Peyer's patch (tissue), 4 donors: ENCODE measurements at regions not wholly inside any gene's neighbourhood (a gene's known extent, or its start where the extent isn't known, plus 50 kb on each side); places are given as distances from the start of the nearest gene placed in this dataset.

ENCODE experiments used
- DNase-seq, 3 donors: peaks; one replicate each; pipeline ENCODE4 v3.0.0-alpha.2; 2017 to 2019
- H3K27ac ChIP-seq, 4 donors: fragments of 200-600 bp; sonication (generic); one replicate each; pipeline ENCODE4 v1.5.1; 2016 to 2019
- H3K27me3 ChIP-seq, 2 donors: fragments of 200-600 bp; sonication (generic); one replicate each; pipeline ENCODE4 v1.5.1; 2019
- H3K36me3 ChIP-seq, 3 donors: fragments of 200-600 bp; sonication (generic); one replicate each; pipeline ENCODE4 v1.5.1; 2016 to 2019
- H3K4me1 ChIP-seq, 4 donors: fragments of 200-600 bp; sonication (generic); one replicate each; pipeline ENCODE4 v1.5.1; 2016 to 2019
- H3K4me3 ChIP-seq, 4 donors: fragments of 200-600 bp; sonication (generic); 1 replicate in 3 of 4; 2 replicates in 1 of 4; pipeline ENCODE4 v1.5.1; 2016 to 2019; ENCODE audit warnings: mild to moderate bottlenecking in 1 of 4
- H3K9me3 ChIP-seq, 4 donors: fragments of 200-600 bp; sonication (generic); one replicate each; pipeline ENCODE4 v1.5.1; 2016 to 2019; ENCODE audit warnings: mild to moderate bottlenecking in 1 of 4
- POLR2A ChIP-seq, 2 donors: fragments of 450-650 bp; IDR thresholded peaks; one replicate each; pipeline ENCODE4 v1.5.1; 2017; ENCODE audit warnings: antibody characterized with exemption in 2 of 2, mild to moderate bottlenecking in 2 of 2, moderate library complexity in 2 of 2
- TF ChIP-seq, protein P1 (sequence below), 6 experiments: fragments of 450-650 bp in 4 of 6; fragments of 200-600 bp in 2 of 6; sonication (generic) in 1 of 6; IDR thresholded peaks; one replicate each; pipeline ENCODE4 v1.5.1; 2017 to 2019; ENCODE audit warnings: antibody characterized with exemption in 6 of 6, mild to moderate bottlenecking in 3 of 6, moderate library complexity in 1 of 6

DNA sequence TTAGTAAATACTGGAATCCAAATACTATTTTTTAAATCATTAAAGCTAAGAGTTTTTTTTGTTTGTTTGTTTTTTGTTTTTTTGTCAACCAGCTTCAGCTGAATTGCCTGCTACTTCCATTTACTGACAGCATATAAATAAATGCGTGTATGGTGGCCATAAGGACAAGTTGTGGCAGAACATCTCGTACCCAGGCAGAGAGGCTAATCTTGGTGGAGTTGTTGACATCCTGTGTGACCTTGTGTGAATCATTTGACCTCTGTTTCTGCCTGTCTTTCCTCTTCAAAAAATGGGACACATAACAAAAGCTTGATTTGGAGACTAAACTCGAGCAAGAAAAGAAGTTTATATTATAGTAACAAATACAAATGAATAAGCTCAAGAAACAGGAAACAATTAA, 734.2 kb downstream of the MCTP2 start:
- no peak for DNase-seq
- Histone ChIP-seq H3K4me3 (no peak overlapping the region), H3K9me3 (no peaks in the 10 kb centered on the region), H3K4me1 (no peaks in the 10 kb centered on the region), H3K36me3 (no peaks in the 10 kb centered on the region), H3K27ac (peak overlapping the region in 1 of 4 donors; percentile 24), H3K27me3 (no peaks in the 10 kb centered on the region)
- TF ChIP-seq, protein P1, sequence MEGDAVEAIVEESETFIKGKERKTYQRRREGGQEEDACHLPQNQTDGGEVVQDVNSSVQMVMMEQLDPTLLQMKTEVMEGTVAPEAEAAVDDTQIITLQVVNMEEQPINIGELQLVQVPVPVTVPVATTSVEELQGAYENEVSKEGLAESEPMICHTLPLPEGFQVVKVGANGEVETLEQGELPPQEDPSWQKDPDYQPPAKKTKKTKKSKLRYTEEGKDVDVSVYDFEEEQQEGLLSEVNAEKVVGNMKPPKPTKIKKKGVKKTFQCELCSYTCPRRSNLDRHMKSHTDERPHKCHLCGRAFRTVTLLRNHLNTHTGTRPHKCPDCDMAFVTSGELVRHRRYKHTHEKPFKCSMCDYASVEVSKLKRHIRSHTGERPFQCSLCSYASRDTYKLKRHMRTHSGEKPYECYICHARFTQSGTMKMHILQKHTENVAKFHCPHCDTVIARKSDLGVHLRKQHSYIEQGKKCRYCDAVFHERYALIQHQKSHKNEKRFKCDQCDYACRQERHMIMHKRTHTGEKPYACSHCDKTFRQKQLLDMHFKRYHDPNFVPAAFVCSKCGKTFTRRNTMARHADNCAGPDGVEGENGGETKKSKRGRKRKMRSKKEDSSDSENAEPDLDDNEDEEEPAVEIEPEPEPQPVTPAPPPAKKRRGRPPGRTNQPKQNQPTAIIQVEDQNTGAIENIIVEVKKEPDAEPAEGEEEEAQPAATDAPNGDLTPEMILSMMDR (IDR thresholded peaks at IDR 0.05), result no peak
- no peak for TF ChIP-seq POLR2A (IDR thresholded peaks at IDR 0.05)

DNA sequence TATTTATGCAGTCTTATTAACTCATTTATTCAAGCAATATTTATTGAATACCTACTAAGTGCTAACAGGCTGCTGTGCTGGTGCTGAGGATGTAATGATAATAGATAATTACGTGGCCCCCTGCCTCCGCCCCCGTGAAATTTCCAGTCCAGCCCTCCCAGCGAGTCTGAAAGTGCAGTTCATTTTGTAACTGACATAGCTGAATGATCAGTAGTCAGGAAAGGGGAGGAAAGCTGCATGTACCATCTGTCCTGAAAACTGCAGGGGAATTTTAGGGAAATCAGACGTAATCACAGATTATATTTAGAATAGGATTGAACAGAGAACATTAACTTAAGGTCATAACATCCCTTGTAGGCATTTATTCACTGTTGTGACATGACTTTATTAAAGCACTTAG, 736.8 kb downstream of the MCTP2 start:
- H3K27ac ChIP-seq, result no peak overlapping the region
- no peaks in the 10 kb centered on the region for H3K9me3 ChIP-seq
- no peak for DNase-seq
- no peaks in the 10 kb centered on the region for H3K36me3 ChIP-seq
- H3K27me3 ChIP-seq, result no peaks in the 10 kb centered on the region
- TF ChIP-seq, protein P1 (IDR thresholded peaks at IDR 0.05), result no peak
- TF ChIP-seq POLR2A (IDR thresholded peaks at IDR 0.05), result no peak
- no peaks in the 10 kb centered on the region for H3K4me1 ChIP-seq
- H3K4me3 ChIP-seq, result no peak overlapping the region

DNA sequence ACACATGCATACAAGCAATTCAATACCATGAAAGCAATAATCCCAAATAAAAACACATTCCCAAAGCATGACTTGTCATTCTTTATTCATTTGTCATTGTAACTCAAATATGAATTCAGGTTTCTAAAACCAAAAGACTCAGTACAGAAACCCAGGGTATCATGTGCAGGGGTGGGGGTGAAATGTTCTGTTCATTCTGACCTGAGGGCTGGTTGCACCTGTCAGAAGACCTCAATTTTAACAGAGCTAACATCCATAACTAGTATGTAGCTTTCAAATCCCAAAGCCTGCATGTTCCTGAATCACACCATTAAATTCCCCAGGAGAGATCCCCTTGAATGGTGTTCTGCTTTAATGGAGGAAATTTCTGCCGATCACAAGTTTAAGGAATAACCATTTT, 738.7 kb downstream of the MCTP2 start:
- H3K4me3 ChIP-seq, result no peak overlapping the region
- no peak for TF ChIP-seq POLR2A (IDR thresholded peaks at IDR 0.05)
- TF ChIP-seq, protein P1 (IDR thresholded peaks at IDR 0.05), result no peak
- H3K27me3 ChIP-seq, result no peaks in the 10 kb centered on the region
- H3K36me3 ChIP-seq, result no peaks in the 10 kb centered on the region
- H3K4me1 ChIP-seq, result no peaks in the 10 kb centered on the region
- DNase-seq, result no peak
- no peak overlapping the region for H3K27ac ChIP-seq
- no peaks in the 10 kb centered on the region for H3K9me3 ChIP-seq

DNA sequence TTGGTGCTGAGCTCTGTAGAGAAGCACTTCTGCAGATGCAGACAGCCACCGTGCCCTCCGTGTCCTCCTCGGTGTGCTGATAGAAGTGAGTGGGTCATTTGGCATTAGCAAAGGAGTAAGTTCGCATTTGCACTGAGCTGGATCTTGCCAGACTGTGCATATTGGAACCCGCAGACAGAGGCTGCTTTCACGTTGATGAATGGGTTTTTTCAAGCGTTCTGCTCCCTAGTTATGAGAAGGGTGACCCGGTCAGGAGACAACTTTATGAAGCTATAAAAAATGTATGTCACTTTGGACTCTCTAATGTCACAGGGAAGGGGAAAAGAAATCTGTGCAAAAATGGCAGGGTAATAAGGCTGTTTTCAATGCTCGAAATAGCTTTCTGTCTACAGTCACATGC, 739.4 kb downstream of the MCTP2 start:
- H3K36me3 ChIP-seq, result no peaks in the 10 kb centered on the region
- no peak overlapping the region for H3K27ac ChIP-seq
- no peaks in the 10 kb centered on the region for H3K4me1 ChIP-seq
- no peaks in the 10 kb centered on the region for H3K9me3 ChIP-seq
- no peak overlapping the region for H3K4me3 ChIP-seq
- TF ChIP-seq, protein P1 (IDR thresholded peaks at IDR 0.05), result no peak
- no peaks in the 10 kb centered on the region for H3K27me3 ChIP-seq
- DNase-seq, result no peak

DNA sequence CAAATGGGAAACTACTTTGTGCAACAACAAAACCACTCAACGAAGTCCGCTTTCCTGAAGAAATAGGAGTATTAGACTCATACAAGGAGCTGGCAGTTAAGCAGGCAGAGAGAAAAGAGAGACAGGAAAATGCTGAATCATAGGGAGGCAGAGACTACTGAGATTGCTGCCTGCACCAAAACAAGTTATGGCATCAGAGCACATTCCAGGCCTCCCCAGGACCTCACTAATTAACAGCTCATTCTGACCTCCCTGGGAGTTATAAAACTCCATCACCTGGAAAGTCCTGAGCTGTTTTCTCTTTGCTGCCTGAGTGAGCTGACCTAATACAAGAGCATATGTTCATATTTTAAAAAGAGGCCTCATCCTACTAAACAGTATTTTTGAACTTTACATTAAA, 741.0 kb downstream of the MCTP2 start:
- H3K4me1 ChIP-seq, result no peaks in the 10 kb centered on the region
- H3K9me3 ChIP-seq, result no peaks in the 10 kb centered on the region
- no peak overlapping the region for H3K27ac ChIP-seq
- H3K36me3 ChIP-seq, result no peaks in the 10 kb centered on the region
- no peak for DNase-seq
- H3K4me3 ChIP-seq, result no peak overlapping the region
- no peaks in the 10 kb centered on the region for H3K27me3 ChIP-seq
- TF ChIP-seq, protein P1 (IDR thresholded peaks at IDR 0.05), result no peak
- no peak for TF ChIP-seq POLR2A (IDR thresholded peaks at IDR 0.05)

DNA sequence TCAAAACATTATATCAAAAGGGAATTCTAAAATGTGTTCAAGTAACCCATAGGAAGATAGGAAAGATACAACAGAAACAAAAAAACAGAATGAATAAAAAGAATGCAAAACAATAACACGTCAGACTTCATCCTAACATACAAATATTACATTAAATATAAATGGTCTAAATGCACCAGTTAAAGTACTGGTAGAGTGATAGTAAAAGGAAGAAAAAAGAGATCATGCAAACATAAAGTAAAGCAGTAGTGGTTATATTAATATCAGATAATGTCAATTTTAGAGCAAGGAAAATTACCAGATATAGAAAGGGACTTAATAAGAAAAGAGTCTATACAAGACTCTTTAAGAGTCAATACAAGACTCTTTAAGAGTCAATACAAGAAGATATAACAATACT, 755.7 kb downstream of the MCTP2 start:
- Histone ChIP-seq H3K9me3 (no peaks in the 10 kb centered on the region), H3K36me3 (no peaks in the 10 kb centered on the region), H3K4me3 (no peak overlapping the region), H3K27ac (no peak overlapping the region), H3K27me3 (no peaks in the 10 kb centered on the region), H3K4me1 (no peaks in the 10 kb centered on the region)
- TF ChIP-seq, protein P1 (IDR thresholded peaks at IDR 0.05), result no peak
- TF ChIP-seq POLR2A (IDR thresholded peaks at IDR 0.05), result no peak
- DNase-seq, result no peak
